ENCODE measurements at regions not wholly inside any gene's neighbourhood (a gene's known extent, or its start where the extent isn't known, plus 50 kb on each side); places are given as distances from the start of the nearest gene placed in this dataset.
A peak's percentile ranks its signal among the peaks of the same experiment; 100 is the strongest.

GRCh38 chr7:84502239-84502638 is 307.6 kb upstream of the SEMA3A start:
- no peak for ATAC-seq
- TF ChIP-seq ZFP30 (CRISPR knock-in tag; IDR thresholded peaks at IDR 0.05) (no peak), TSHZ2 (CRISPR knock-in tag; IDR thresholded peaks at IDR 0.05) (no peak), BACH2 (CRISPR knock-in tag; IDR thresholded peaks at IDR 0.05; ENCODE audit: borderline replicate concordance) (no peak), ZNF565 (CRISPR knock-in tag; conservative IDR thresholded peaks at IDR 0.05; ENCODE audit: low read depth) (no peak), ARNTL (CRISPR knock-in tag; IDR thresholded peaks at IDR 0.05; ENCODE audit: borderline replicate concordance, low read depth) (no peak), ESRRG (CRISPR knock-in tag; IDR thresholded peaks at IDR 0.05) (no peak), CSDC2 (CRISPR knock-in tag; IDR thresholded peaks at IDR 0.05) (no peak), TOX (CRISPR knock-in tag; IDR thresholded peaks at IDR 0.05; ENCODE audit: borderline replicate concordance) (no peak), ZNF8 (CRISPR knock-in tag; IDR thresholded peaks at IDR 0.05) (no peak), SNAI2 (CRISPR knock-in tag; IDR thresholded peaks at IDR 0.05) (no peak), ZC3H10 (CRISPR knock-in tag; IDR thresholded peaks at IDR 0.05) (no peak), ZFP3 (CRISPR knock-in tag; IDR thresholded peaks at IDR 0.05) (no peak), GLIS3 (CRISPR knock-in tag; IDR thresholded peaks at IDR 0.05) (no peak), OSR1 (CRISPR knock-in tag; IDR thresholded peaks at IDR 0.05) (no peak), TCF4 (CRISPR knock-in tag; IDR thresholded peaks at IDR 0.05; ENCODE audit: borderline replicate concordance) (no peak), PPARA (CRISPR knock-in tag; IDR thresholded peaks at IDR 0.05; ENCODE audit: borderline replicate concordance) (no peak)
- TF ChIP-seq, protein P1, sequence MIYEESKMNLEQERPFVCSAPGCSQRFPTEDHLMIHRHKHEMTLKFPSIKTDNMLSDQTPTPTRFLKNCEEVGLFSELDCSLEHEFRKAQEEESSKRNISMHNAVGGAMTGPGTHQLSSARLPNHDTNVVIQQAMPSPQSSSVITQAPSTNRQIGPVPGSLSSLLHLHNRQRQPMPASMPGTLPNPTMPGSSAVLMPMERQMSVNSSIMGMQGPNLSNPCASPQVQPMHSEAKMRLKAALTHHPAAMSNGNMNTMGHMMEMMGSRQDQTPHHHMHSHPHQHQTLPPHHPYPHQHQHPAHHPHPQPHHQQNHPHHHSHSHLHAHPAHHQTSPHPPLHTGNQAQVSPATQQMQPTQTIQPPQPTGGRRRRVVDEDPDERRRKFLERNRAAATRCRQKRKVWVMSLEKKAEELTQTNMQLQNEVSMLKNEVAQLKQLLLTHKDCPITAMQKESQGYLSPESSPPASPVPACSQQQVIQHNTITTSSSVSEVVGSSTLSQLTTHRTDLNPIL (CRISPR knock-in tag; IDR thresholded peaks at IDR 0.05; ENCODE audit: low read depth), result no peak
- TF ChIP-seq, protein P2, sequence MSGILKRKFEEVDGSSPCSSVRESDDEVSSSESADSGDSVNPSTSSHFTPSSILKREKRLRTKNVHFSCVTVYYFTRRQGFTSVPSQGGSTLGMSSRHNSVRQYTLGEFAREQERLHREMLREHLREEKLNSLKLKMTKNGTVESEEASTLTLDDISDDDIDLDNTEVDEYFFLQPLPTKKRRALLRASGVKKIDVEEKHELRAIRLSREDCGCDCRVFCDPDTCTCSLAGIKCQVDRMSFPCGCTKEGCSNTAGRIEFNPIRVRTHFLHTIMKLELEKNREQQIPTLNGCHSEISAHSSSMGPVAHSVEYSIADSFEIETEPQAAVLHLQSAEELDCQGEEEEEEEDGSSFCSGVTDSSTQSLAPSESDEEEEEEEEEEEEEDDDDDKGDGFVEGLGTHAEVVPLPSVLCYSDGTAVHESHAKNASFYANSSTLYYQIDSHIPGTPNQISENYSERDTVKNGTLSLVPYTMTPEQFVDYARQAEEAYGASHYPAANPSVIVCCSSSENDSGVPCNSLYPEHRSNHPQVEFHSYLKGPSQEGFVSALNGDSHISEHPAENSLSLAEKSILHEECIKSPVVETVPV (CRISPR knock-in tag; IDR thresholded peaks at IDR 0.05), result no peak

- peak; percentile 49; the same call in 2 of the 3 replicates for ATAC-seq
- no peak for TF ChIP-seq ESRRG (CRISPR knock-in tag; IDR thresholded peaks at IDR 0.05)
- peak; percentile 40; the same call in 1 of the 2 replicates for TF ChIP-seq TOX (CRISPR knock-in tag; IDR thresholded peaks at IDR 0.05; ENCODE audit: borderline replicate concordance)
- TF ChIP-seq GLIS3 (CRISPR knock-in tag; IDR thresholded peaks at IDR 0.05), result no peak
- TF ChIP-seq ISL1 (CRISPR knock-in tag; IDR thresholded peaks at IDR 0.05), result peak; percentile 48
- TF ChIP-seq, protein P2 (CRISPR knock-in tag; IDR thresholded peaks at IDR 0.05), result no peak
- TF ChIP-seq PATZ1 (CRISPR knock-in tag; IDR thresholded peaks at IDR 0.05; ENCODE audit: borderline replicate concordance), result no peak
These were observed 303.3 kb upstream of the SEMA3A start for GRCh38 chr7:84497873-84498272.

DNA sequence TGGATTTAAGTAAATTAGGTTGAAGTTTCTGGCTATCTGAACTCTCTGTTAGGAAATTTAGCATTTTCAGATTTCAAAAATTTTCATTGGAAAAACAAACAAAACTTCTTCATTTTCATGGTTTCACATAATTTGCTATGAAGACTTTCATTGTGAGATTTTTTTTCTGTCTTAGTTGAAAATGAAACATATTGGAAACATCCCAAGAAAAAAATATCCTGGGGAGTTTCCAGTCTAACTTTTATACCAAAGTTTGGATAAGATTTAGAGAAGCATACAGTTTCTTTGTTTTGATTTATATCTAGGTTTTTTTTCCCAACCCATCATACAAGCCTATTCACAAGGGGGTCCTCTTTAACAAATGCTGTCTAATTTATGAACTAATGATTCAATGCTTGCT is 300.5 kb upstream of the SEMA3A start:
- no peak for TF ChIP-seq PATZ1 (CRISPR knock-in tag; IDR thresholded peaks at IDR 0.05; ENCODE audit: borderline replicate concordance)
- ATAC-seq, result no peak
